ENCODE measurements at regions not wholly inside any gene's neighbourhood (a gene's known extent, or its start where the extent isn't known, plus 50 kb on each side); places are given as distances from the start of the nearest gene placed in this dataset.

DNA sequence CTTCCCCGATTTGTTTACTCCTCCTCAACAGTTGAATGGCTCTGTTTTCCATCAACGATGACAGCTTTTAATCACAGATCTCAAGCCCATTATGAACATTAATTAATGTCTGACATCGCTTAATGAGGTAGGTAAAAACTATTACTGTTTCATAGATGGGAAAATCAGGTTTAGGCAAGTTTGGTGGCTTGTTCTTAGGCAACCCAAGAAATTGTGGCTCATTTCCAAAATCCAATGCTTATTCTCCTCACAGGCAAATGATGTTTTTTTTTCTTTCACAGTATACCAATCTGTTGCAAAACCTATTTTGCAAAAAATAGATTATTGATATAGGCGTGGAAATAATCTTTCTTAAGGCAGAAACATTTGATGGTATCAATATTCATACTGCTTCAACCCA is 70.8 kb upstream of the CHD1 start:
- Mint-ChIP-seq H3K4me3 (ENCODE audit: low read depth, unreplicated experiment) (peak overlapping the region; percentile 24), H3K27ac (ENCODE audit: unreplicated experiment) (peak overlapping the region; percentile 69), H3K9me3 (ENCODE audit: low read depth, unreplicated experiment) (peaks cover 3% of the 10 kb centered on the region), H3K4me1 (ENCODE audit: low read depth, unreplicated experiment) (peaks cover 48% of the 10 kb centered on the region), H3K27me3 (ENCODE audit: unreplicated experiment) (no peaks in the 10 kb centered on the region), H3K36me3 (ENCODE audit: insufficient read depth, unreplicated experiment) (peaks cover 14% of the 10 kb centered on the region)
- TF ChIP-seq, protein P1, sequence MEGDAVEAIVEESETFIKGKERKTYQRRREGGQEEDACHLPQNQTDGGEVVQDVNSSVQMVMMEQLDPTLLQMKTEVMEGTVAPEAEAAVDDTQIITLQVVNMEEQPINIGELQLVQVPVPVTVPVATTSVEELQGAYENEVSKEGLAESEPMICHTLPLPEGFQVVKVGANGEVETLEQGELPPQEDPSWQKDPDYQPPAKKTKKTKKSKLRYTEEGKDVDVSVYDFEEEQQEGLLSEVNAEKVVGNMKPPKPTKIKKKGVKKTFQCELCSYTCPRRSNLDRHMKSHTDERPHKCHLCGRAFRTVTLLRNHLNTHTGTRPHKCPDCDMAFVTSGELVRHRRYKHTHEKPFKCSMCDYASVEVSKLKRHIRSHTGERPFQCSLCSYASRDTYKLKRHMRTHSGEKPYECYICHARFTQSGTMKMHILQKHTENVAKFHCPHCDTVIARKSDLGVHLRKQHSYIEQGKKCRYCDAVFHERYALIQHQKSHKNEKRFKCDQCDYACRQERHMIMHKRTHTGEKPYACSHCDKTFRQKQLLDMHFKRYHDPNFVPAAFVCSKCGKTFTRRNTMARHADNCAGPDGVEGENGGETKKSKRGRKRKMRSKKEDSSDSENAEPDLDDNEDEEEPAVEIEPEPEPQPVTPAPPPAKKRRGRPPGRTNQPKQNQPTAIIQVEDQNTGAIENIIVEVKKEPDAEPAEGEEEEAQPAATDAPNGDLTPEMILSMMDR (IDR thresholded peaks at IDR 0.05; ENCODE audit: unreplicated experiment) = no peak
- CTCF ChIA-PET = no interaction called here
- DNase-seq = no peak
- intact Hi-C loops (cut with micrococcal nuclease; ENCODE audit: unreplicated experiment) = loop anchor here (1.0 kb wide), 1 partner anchor 26 kb away; no protein-coding TSS in a partner anchor
- TSS peak; percentile 65 for BruUV-seq (replicated peaks)

DNA sequence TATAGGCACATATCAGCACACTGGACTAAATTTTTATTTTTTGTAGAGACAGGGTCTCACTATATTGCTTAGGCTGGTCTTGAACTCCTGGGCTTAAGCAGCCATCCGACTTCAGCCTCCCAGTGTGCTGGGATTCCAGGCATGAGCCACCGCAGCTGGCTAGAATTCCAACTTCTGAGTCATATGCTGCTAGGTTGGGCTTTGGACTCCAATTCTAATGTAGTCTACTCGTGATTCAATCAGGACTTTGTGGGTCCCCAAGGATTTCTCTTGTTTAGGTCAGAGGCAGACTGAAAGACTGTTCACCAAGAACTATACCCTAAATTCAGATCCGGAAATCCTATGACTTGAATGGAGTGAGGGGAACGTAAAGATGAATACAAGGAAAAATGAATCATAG is 68.2 kb upstream of the CHD1 start:
- CTCF ChIA-PET = interaction anchor here (1.4 kb wide), 1 partner anchor 20 kb away, joined by 3 read pairs; no protein-coding TSS in a partner anchor
- DNase-seq = no peak
- intact Hi-C loops (cut with micrococcal nuclease; ENCODE audit: unreplicated experiment) = no loop called here
- Mint-ChIP-seq H3K4me1 (ENCODE audit: low read depth, unreplicated experiment) (peaks cover 61% of the 10 kb centered on the region), H3K9me3 (ENCODE audit: low read depth, unreplicated experiment) (peaks cover 3% of the 10 kb centered on the region), H3K27me3 (ENCODE audit: unreplicated experiment) (no peaks in the 10 kb centered on the region), H3K4me3 (ENCODE audit: low read depth, unreplicated experiment) (no peak overlapping the region), H3K36me3 (ENCODE audit: insufficient read depth, unreplicated experiment) (peaks cover 14% of the 10 kb centered on the region), H3K27ac (ENCODE audit: unreplicated experiment) (no peak overlapping the region)
- TF ChIP-seq, protein P1 (IDR thresholded peaks at IDR 0.05; ENCODE audit: unreplicated experiment) = no peak
- BruUV-seq (replicated peaks) = no TSS peak

DNA sequence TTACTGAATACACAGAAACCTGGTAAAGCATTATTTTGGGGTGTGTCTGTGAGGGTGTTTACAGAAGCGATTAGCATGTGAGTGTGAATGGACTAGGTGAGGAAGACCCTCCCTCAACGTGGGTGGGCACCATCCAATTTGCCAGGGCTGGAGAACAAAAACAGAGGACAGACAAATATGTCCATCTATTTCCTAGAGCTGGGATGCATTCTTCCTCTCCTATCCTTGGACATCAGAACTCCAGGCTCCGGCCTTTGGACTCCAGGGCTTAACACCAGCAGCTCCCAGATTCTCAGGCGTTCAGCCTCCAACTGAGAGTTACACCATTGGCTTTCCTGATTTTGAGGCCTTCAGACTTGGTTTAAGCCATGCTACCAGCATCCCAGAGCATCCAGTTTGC is 65.8 kb upstream of the CHD1 start:
- Mint-ChIP-seq H3K4me3 (ENCODE audit: low read depth, unreplicated experiment) (no peak overlapping the region), H3K27ac (ENCODE audit: unreplicated experiment) (no peak overlapping the region), H3K36me3 (ENCODE audit: insufficient read depth, unreplicated experiment) (peaks cover under 1% of the 10 kb centered on the region), H3K4me1 (ENCODE audit: low read depth, unreplicated experiment) (peaks cover 37% of the 10 kb centered on the region), H3K9me3 (ENCODE audit: low read depth, unreplicated experiment) (peaks cover 3% of the 10 kb centered on the region), H3K27me3 (ENCODE audit: unreplicated experiment) (no peaks in the 10 kb centered on the region)
- no peak for DNase-seq
- no TSS peak for BruUV-seq (replicated peaks)
- intact Hi-C loops (cut with micrococcal nuclease; ENCODE audit: unreplicated experiment) = no loop called here
- TF ChIP-seq, protein P1 (IDR thresholded peaks at IDR 0.05; ENCODE audit: unreplicated experiment) = no peak
- CTCF ChIA-PET = interaction anchor here (0.7 to 1.5 kb wide), 3 partner anchors 10 to 25 kb away, joined by 3 to 4 read pairs (median 3); no protein-coding TSS in a partner anchor

DNA sequence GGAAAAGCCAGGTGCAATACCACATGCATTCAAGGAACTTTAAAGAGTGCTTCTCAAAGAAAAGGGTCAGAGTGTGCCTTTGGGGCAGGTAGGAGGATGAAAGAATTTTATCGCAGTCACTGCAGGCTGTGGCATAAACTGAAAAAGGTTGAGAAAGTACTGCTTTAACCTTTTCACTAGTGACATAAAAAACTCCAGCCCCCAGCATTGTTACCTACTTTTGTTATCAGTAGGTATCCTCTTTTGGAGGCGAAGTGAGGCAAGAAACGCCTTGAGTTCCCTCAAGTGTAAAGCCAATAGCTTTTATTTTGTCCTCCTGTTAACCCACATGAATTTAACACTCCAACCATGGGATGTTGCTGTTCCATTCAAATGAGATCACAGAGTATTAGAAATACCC is 64.7 kb upstream of the CHD1 start:
- no TSS peak for BruUV-seq (replicated peaks)
- Mint-ChIP-seq H3K27me3 (ENCODE audit: unreplicated experiment) (no peaks in the 10 kb centered on the region), H3K4me3 (ENCODE audit: low read depth, unreplicated experiment) (no peak overlapping the region), H3K36me3 (ENCODE audit: insufficient read depth, unreplicated experiment) (no peaks in the 10 kb centered on the region), H3K4me1 (ENCODE audit: low read depth, unreplicated experiment) (peaks cover 33% of the 10 kb centered on the region), H3K9me3 (ENCODE audit: low read depth, unreplicated experiment) (peaks cover 3% of the 10 kb centered on the region), H3K27ac (ENCODE audit: unreplicated experiment) (peak overlapping the region; percentile 39)
- CTCF ChIA-PET = interaction anchor here (1.0 to 1.5 kb wide), 2 partner anchors 11 to 26 kb away, joined by 3 read pairs; no protein-coding TSS in a partner anchor
- TF ChIP-seq, protein P1 (IDR thresholded peaks at IDR 0.05; ENCODE audit: unreplicated experiment) = no peak
- intact Hi-C loops (cut with micrococcal nuclease; ENCODE audit: unreplicated experiment) = no loop called here
- no peak for DNase-seq
